K562 (cell line): ENCODE measurements at regions not wholly inside any gene's neighbourhood (a gene's known extent, or its start where the extent isn't known, plus 50 kb on each side); places are given as distances from the start of the nearest gene placed in this dataset.

Source experiments
- ATAC-seq: fragments of 200-7000 bp; cut with Tn5 transposase; 3 replicates; pipeline ENCODE4 v1.9.1; 2020; ENCODE audit warnings: moderate library complexity
- BruUV-seq: library from RNA; stranded (reverse); fragments of 400-500 nt; replicated peaks from 2 replicates; lab custom pipeline; 2021; lab: Mats Ljungman, UMichigan
- CTCF ChIA-PET: fragments of 300-600 bp; formaldehyde crosslinking; extraction: SDS; loops from one replicate; lab custom pipeline; 2021; ENCODE audit warnings: low intra/inter-chr PET ratio; lab: Yijun Ruan, JAX
- POLR2A ChIA-PET: fragments of 300-600, 350-650 bp; sonication (Branson Sonifier 250); formaldehyde crosslinking; extraction: SDS; loops from one replicate; lab custom pipeline; 2021; ENCODE audit warnings: antibody characterized with exemption, inconsistent platforms; lab: Yijun Ruan, JAX
- DNase-seq, 4 experiments: peaks; one replicate each; pipeline versions ENCODE4 v3.0.0 to v3.0.0-alpha.2; 2011 to 2018; ENCODE audit warnings: low spot score in 3 of 4, mixed read lengths in 3 of 4; ENCODE audit errors: extremely low read depth in 1 of 4
- FAIRE-seq: peaks from 2 replicates; lab custom pipeline; 2011; peaks lifted over from hg19 to GRCh38; lab: Jason Lieb, UNC
- H2AFZ ChIP-seq: 2 replicates; pipeline ENCODE4 v1.6.0; 2011; ENCODE audit warnings: low read depth, low read length, control low read depth, inconsistent platforms
- H3K27ac ChIP-seq: fragments of 200-600 bp; 3 replicates; pipeline ENCODE4 v1.8.0; 2011; ENCODE audit warnings: low read depth, mild to moderate bottlenecking, control low read depth, inconsistent platforms, low read length, moderate library complexity, mixed read lengths; ENCODE audit errors: extremely low read depth
- H3K27me3 ChIP-seq, 2 experiments: fragments of 300-600 bp in 1 of 2; 2 replicates in 1 of 2; 3 replicates in 1 of 2; pipeline versions ENCODE4 v1.6.0 to v1.8.0; 2011; ENCODE audit warnings: inconsistent platforms in 2 of 2, low read length in 2 of 2, mild to moderate bottlenecking in 1 of 2, mixed read lengths in 1 of 2, moderate library complexity in 1 of 2; ENCODE audit not compliant: control insufficient read depth in 2 of 2, insufficient read depth in 2 of 2
- H3K36me3 ChIP-seq: fragments of 300-600 bp; 3 replicates; pipeline ENCODE4 v1.8.0; 2011; ENCODE audit warnings: mild to moderate bottlenecking, low read length, inconsistent platforms; ENCODE audit not compliant: control insufficient read depth, insufficient read depth
- H3K4me1 ChIP-seq, 2 experiments: fragments of 200-600 bp in 1 of 2; replicated peaks in 1 of 2; 2 replicates in 1 of 2; 3 replicates in 1 of 2; pipeline versions ENCODE4 v1.5.1 to v1.8.0; 2011; ENCODE audit warnings: inconsistent platforms in 2 of 2, low read length in 2 of 2, mild to moderate bottlenecking in 1 of 2, mixed read lengths in 1 of 2, moderate library complexity in 1 of 2; ENCODE audit not compliant: control insufficient read depth in 2 of 2, insufficient read depth in 2 of 2
- H3K4me2 ChIP-seq: 2 replicates; pipeline ENCODE4 v1.6.1; 2011; ENCODE audit warnings: low read length, control low read depth, inconsistent platforms, mixed read lengths; ENCODE audit not compliant: insufficient read depth
- H3K4me3 ChIP-seq: fragments of 200-600 bp; sonication (generic), shearing (Covaris generic); 2 replicates; pipeline ENCODE4 v1.5.1; 2016; ENCODE audit warnings: control low read depth, inconsistent platforms
- H3K79me2 ChIP-seq: fragments of 200-600 bp; 3 replicates; pipeline ENCODE4 v1.8.0; 2011; ENCODE audit warnings: low read length, inconsistent platforms; ENCODE audit not compliant: control insufficient read depth, insufficient read depth
- H3K9ac ChIP-seq, 2 experiments: 2 replicates each; pipeline versions ENCODE4 v1.6.0 to v1.6.1; 2011; ENCODE audit warnings: low read depth in 2 of 2, low read length in 2 of 2, control low read depth in 1 of 2, inconsistent platforms in 1 of 2, mild to moderate bottlenecking in 1 of 2, mixed read lengths in 1 of 2; ENCODE audit not compliant: insufficient read depth in 1 of 2
- H3K9me1 ChIP-seq: one replicate; pipeline ENCODE4 v1.6.0; 2011; ENCODE audit warnings: inconsistent platforms, mild to moderate bottlenecking, low read length, moderate library complexity; ENCODE audit not compliant: control insufficient read depth, insufficient read depth
- H3K9me3 ChIP-seq: replicated peaks from 2 replicates; pipeline ENCODE4 v1.5.1; 2011; ENCODE audit warnings: low read depth, low read length, inconsistent platforms; ENCODE audit not compliant: control insufficient read depth, insufficient read depth
- H4K20me1 ChIP-seq: replicated peaks from 2 replicates; pipeline ENCODE4 v1.6.1; 2011; ENCODE audit warnings: low read length, inconsistent platforms, mixed read lengths; ENCODE audit not compliant: control insufficient read depth, insufficient read depth
- CBX3 ChIP-seq, 2 experiments: IDR thresholded peaks; 1 replicate in 1 of 2; 2 replicates in 1 of 2; pipeline ENCODE4 v1.6.1; 2012; ENCODE audit warnings: inconsistent platforms in 2 of 2, low read length in 2 of 2, borderline replicate concordance in 1 of 2, control low read depth in 1 of 2
- CBX5 ChIP-seq: IDR thresholded peaks from 2 replicates; pipeline ENCODE4 v1.6.1; 2014; ENCODE audit warnings: low read depth, borderline replicate concordance
- GATAD2B ChIP-seq: fragments of 450-650 bp; IDR thresholded peaks from 2 replicates; pipeline ENCODE4 v1.6.1; 2017; ENCODE audit warnings: mild to moderate bottlenecking, borderline replicate concordance
- HOMEZ ChIP-seq: fragments of 250-450 bp; sonication (Bioruptor Pico); IDR thresholded peaks from 2 replicates; pipeline ENCODE4 v1.4.0; 2020; ENCODE audit warnings: mild to moderate bottlenecking, moderate library complexity
- KDM2B ChIP-seq: fragments of 250-450 bp; sonication (Bioruptor Pico); IDR thresholded peaks from 2 replicates; pipeline ENCODE4 v1.8.0; 2021; ENCODE audit warnings: mild to moderate bottlenecking, moderate library complexity
- MAFG ChIP-seq: fragments of 450-650 bp; conservative IDR thresholded peaks from 2 replicates; pipeline ENCODE4 v1.6.1; 2016; ENCODE audit warnings: missing genetic modification characterization, missing compliant biosample characterization
- NFIC ChIP-seq: fragments of 450-650 bp; IDR thresholded peaks from 2 replicates; pipeline ENCODE4 v1.6.1; 2017; ENCODE audit warnings: mild to moderate bottlenecking, inconsistent platforms
- POLR2G ChIP-seq: fragments of 200-400 bp; formaldehyde crosslinking; IDR thresholded peaks from 2 replicates; pipeline ENCODE4 v1.6.1; 2017; ENCODE audit warnings: low read depth, mild to moderate bottlenecking, antibody characterized with exemption, low read length, moderate library complexity
- RB1 ChIP-seq: fragments of 450-650 bp; IDR thresholded peaks from 2 replicates; pipeline ENCODE4 v1.6.1; 2017; ENCODE audit warnings: low read depth, mild to moderate bottlenecking
- ZFP36 ChIP-seq: fragments of 150-350 bp; IDR thresholded peaks from 2 replicates; pipeline ENCODE4 v1.6.1; 2018; ENCODE audit warnings: low read length, low read depth; ENCODE audit not compliant: partially characterized antibody
- ZKSCAN8 ChIP-seq: fragments of 200-800 bp; sonication (Bioruptor generic); IDR thresholded peaks from 2 replicates; pipeline ENCODE4 v1.6.1; 2016; ENCODE audit warnings: missing genetic modification characterization, missing compliant biosample characterization
- ZNF134 ChIP-seq: fragments of 250-450 bp; sonication (Bioruptor Pico); conservative IDR thresholded peaks from 2 replicates; pipeline ENCODE4 v1.4.0; 2020
- ZNF224 ChIP-seq: sonication (generic); formaldehyde crosslinking; IDR thresholded peaks from 2 replicates; pipeline ENCODE4 v1.8.0; 2022; ENCODE audit warnings: mild to moderate bottlenecking, missing genetic modification reagents
- ZNF583 ChIP-seq: fragments of 250-450 bp; sonication (Bioruptor Pico); IDR thresholded peaks from 2 replicates; pipeline ENCODE4 v1.4.0; 2020
- ZSCAN32 ChIP-seq: fragments of 450-650 bp; formaldehyde crosslinking; IDR thresholded peaks from 2 replicates; pipeline ENCODE4 v1.4.0; 2020; ENCODE audit warnings: mild to moderate bottlenecking, moderate library complexity
- WGBS: fragments of 100-300 bp; shearing (Covaris generic); methylation state at CpG from one replicate; pipeline ENCODE4 v1.1.6; 2016; ENCODE audit warnings: low coverage, mixed read lengths; ENCODE audit not compliant: insufficient coverage; ENCODE audit errors: missing lambda C conversion rate; 5-methylcytosine and 5-hydroxymethylcytosine counted together
- in situ Hi-C: fragments of 300-500 bp; cut with MboI; formaldehyde crosslinking; loops from 4 replicates; pipeline ENCODE4 v1.15.0; 2018; ENCODE audit warnings: inconsistent platforms, mixed read lengths
- intact Hi-C: fragments of 100-400 bp; cut with micrococcal nuclease; formaldehyde crosslinking; loops from 2 replicates; pipeline ENCODE4 v1.14.2; 2022

GRCh38 chr22:49617866-49618676 is 209.6 kb downstream of the BRD1 start:
- Histone ChIP-seq H3K9me3 (peaks cover 3% of the 10 kb centered on the region; the same call in 1 of the 2 replicates), H3K27ac (no peak overlapping the region), H3K79me2 (peaks cover 52% of the 10 kb centered on the region)
- TF ChIP-seq POLR2G, result peak; percentile 24; the same call in 1 of the 2 replicates
- no peak for TF ChIP-seq KDM2B
- TF ChIP-seq, all 486 proteins: peak for 1
- in situ Hi-C loops, result no loop called here
- FAIRE-seq (no peak), DNase-seq (no peak), ATAC-seq (no peak)
- H3K9ac ChIP-seq, result no peak overlapping the region
- H4K20me1 ChIP-seq, result 0 out of 2 replicates have a peak, but pooled peaks cover 2% of the 10 kb centered on the region
- H2AFZ ChIP-seq, result no peak overlapping the region
- POLR2A ChIA-PET, result no interaction called here
- H3K36me3 ChIP-seq, result peaks cover 26% of the 10 kb centered on the region; the same call in 2 of the 3 replicates
- intact Hi-C loops, result no loop called here
- CTCF ChIA-PET, result no interaction called here
- H3K4me3 ChIP-seq, result no peak overlapping the region
- H3K4me1 ChIP-seq, result peaks cover 0 to 9% of the 10 kb centered on the region in 2 experiments; a peak in 2 of 5 replicates
- no peak overlapping the region for H3K4me2 ChIP-seq
- H3K9me1 ChIP-seq, result no peaks in the 10 kb centered on the region
- BruUV-seq, result no TSS peak
- 84% methylated on average over 6 of the region's 23 CpGs for WGBS
- no peaks in the 10 kb centered on the region for H3K27me3 ChIP-seq

GRCh38 chr22:49617264-49617663 is 210.4 kb downstream of the BRD1 start:
- 90% methylated on average over 6 of the region's 6 CpGs for WGBS
- ATAC-seq (no peak), DNase-seq (no peak), FAIRE-seq (no peak)
- H2AFZ ChIP-seq, result no peak overlapping the region
- in situ Hi-C loops, result no loop called here
- intact Hi-C loops, result no loop called here
- no peaks in the 10 kb centered on the region for H3K9me1 ChIP-seq
- ChIA-PET POLR2A (no interaction called here), CTCF (no interaction called here)
- no peak overlapping the region for H3K9ac ChIP-seq
- peaks cover 0 to 7% of the 10 kb centered on the region in 2 experiments; a peak in 1 of 5 replicates for H3K4me1 ChIP-seq
- H3K4me2 ChIP-seq, result no peak overlapping the region
- no peaks in the 10 kb centered on the region for H3K27me3 ChIP-seq
- TF ChIP-seq NFIC (no peak), MAFG (tag) (no peak), ZNF583 (CRISPR knock-in tag) (no peak), CBX3 (IDR thresholded peaks at IDR 0.05; ENCODE audit: borderline replicate concordance in 1 of 2, low read length in 2 of 2) (no peak), RB1 (no peak), GATAD2B (no peak), ZFP36 (no peak), ZNF224 (CRISPR knock-in tag) (no peak), ZSCAN32 (no peak), ZKSCAN8 (CRISPR knock-in tag) (no peak), HOMEZ (no peak), ZNF134 (CRISPR knock-in tag) (no peak), CBX5 (no peak)
- no peak overlapping the region for H3K4me3 ChIP-seq
- H4K20me1 ChIP-seq, result no peaks in the 10 kb centered on the region
- no peak overlapping the region for H3K27ac ChIP-seq
- H3K36me3 ChIP-seq, result peaks cover 29% of the 10 kb centered on the region; the same call in 2 of the 3 replicates
- peaks cover 3% of the 10 kb centered on the region; the same call in 1 of the 2 replicates for H3K9me3 ChIP-seq
- BruUV-seq, result no TSS peak
- H3K79me2 ChIP-seq, result peaks cover 52% of the 10 kb centered on the region
